ENCODE measurements at regions not wholly inside any gene's neighbourhood (a gene's known extent, or its start where the extent isn't known, plus 50 kb on each side); places are given as distances from the start of the nearest gene placed in this dataset.

GRCh38 chrX:128901018-128901417, 622.3 kb downstream of the SMARCA1 start:
- TF ChIP-seq EZH2 (IDR thresholded peaks at IDR 0.05), result no peak
- no peak for TF ChIP-seq CTCF (IDR thresholded peaks at IDR 0.05)
